ENCODE measurements at regions not wholly inside any gene's neighbourhood (a gene's known extent, or its start where the extent isn't known, plus 50 kb on each side); places are given as distances from the start of the nearest gene placed in this dataset.

DNA sequence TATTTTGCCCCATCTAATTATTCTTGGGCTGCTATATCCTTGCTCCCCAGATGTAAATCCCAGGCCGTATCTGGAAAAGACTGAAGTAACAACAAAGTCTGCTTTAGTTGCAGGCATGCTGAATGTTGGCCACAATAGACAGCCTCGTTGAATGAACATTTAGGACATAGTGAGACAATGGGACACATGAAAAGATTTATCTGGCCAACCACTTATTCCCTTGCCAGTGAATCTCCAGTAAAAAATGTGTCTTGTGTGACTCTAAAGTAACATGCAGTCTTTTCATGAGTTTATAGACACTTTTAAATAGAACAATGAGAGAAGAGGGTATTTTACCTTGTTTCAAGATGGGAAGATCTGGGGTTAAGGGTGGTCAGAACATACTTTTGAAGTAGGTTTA is 60.2 kb upstream of the STXBP6 start:
- in situ Hi-C loops (cut with HindIII; ENCODE audit: extremely low pct_ligation_motif_present, low pct_unique_long_range_greater_than_20kb) (no loop called here), intact Hi-C loops (cut with micrococcal nuclease; ENCODE audit: unreplicated experiment) (no loop called here)
- 0% methylated on average over 2 of the region's 2 CpGs for WGBS (ENCODE audit: low lambda C conversion rate)
- FAIRE-seq: no peak
- Histone ChIP-seq H3K36me3 (replicated peaks in 1 of 2; ENCODE audit: control insufficient read depth in 1 of 2, insufficient read depth in 2 of 2, low read length in 2 of 2) (no peaks in the 10 kb centered on the region), H3K9me3 (ENCODE audit: low read length) (no peaks in the 10 kb centered on the region), H2AFZ (ENCODE audit: low read length) (no peak overlapping the region), H3K27ac (ENCODE audit: extremely low read length, insufficient read depth, low read length) (no peak overlapping the region), H3K4me3 (replicated peaks in 1 of 3; ENCODE audit: insufficient read depth in 1 of 3, low read depth in 2 of 3, low read length in 3 of 3) (no peak overlapping the region), H3K4me2 (ENCODE audit: low read depth, low read length) (no peak overlapping the region), H3K79me2 (ENCODE audit: insufficient read depth, low read length) (no peaks in the 10 kb centered on the region), H4K20me1 (ENCODE audit: insufficient read depth, low read length) (no peaks in the 10 kb centered on the region), H3K4me1 (ENCODE audit: insufficient read depth, low read length) (no peaks in the 10 kb centered on the region), H3K9ac (ENCODE audit: insufficient read depth, low read depth, low read length) (no peak overlapping the region), H3K27me3 (ENCODE audit: control insufficient read depth in 1 of 2, insufficient read depth in 2 of 2, low read length in 2 of 2) (no peaks in the 10 kb centered on the region)
- TF ChIP-seq ZNF570 (CRISPR knock-in tag; IDR thresholded peaks at IDR 0.05; ENCODE audit: borderline replicate concordance) (no peak), NFKB2 (CRISPR knock-in tag; IDR thresholded peaks at IDR 0.05; ENCODE audit: borderline replicate concordance) (no peak), FOSL1 (CRISPR knock-in tag; IDR thresholded peaks at IDR 0.05; ENCODE audit: borderline replicate concordance) (no peak), ZNF124 (CRISPR knock-in tag; IDR thresholded peaks at IDR 0.05) (no peak), MTA3 (CRISPR knock-in tag; IDR thresholded peaks at IDR 0.05) (no peak), MEIS2 (CRISPR knock-in tag; IDR thresholded peaks at IDR 0.05) (no peak), TBL1XR1 (IDR thresholded peaks at IDR 0.05; ENCODE audit: borderline replicate concordance, low read length, partially characterized antibody) (no peak), ZNF737 (CRISPR knock-in tag; IDR thresholded peaks at IDR 0.05; ENCODE audit: borderline replicate concordance) (no peak), HDAC1 (CRISPR knock-in tag; IDR thresholded peaks at IDR 0.05) (no peak), RXRB (CRISPR knock-in tag; IDR thresholded peaks at IDR 0.05; ENCODE audit: borderline replicate concordance) (no peak), HES4 (CRISPR knock-in tag; IDR thresholded peaks at IDR 0.05; ENCODE audit: borderline replicate concordance) (no peak), ZNF326 (CRISPR knock-in tag; IDR thresholded peaks at IDR 0.05; ENCODE audit: borderline replicate concordance) (no peak), HMG20B (CRISPR knock-in tag; conservative IDR thresholded peaks at IDR 0.05) (no peak), PHF20 (CRISPR knock-in tag; IDR thresholded peaks at IDR 0.05) (no peak)
- TF ChIP-seq, protein P1, sequence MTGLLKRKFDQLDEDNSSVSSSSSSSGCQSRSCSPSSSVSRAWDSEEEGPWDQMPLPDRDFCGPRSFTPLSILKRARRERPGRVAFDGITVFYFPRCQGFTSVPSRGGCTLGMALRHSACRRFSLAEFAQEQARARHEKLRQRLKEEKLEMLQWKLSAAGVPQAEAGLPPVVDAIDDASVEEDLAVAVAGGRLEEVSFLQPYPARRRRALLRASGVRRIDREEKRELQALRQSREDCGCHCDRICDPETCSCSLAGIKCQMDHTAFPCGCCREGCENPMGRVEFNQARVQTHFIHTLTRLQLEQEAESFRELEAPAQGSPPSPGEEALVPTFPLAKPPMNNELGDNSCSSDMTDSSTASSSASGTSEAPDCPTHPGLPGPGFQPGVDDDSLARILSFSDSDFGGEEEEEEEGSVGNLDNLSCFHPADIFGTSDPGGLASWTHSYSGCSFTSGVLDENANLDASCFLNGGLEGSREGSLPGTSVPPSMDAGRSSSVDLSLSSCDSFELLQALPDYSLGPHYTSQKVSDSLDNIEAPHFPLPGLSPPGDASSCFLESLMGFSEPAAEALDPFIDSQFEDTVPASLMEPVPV (CRISPR knock-in tag; IDR thresholded peaks at IDR 0.05): no peak
- TF ChIP-seq, protein P2, sequence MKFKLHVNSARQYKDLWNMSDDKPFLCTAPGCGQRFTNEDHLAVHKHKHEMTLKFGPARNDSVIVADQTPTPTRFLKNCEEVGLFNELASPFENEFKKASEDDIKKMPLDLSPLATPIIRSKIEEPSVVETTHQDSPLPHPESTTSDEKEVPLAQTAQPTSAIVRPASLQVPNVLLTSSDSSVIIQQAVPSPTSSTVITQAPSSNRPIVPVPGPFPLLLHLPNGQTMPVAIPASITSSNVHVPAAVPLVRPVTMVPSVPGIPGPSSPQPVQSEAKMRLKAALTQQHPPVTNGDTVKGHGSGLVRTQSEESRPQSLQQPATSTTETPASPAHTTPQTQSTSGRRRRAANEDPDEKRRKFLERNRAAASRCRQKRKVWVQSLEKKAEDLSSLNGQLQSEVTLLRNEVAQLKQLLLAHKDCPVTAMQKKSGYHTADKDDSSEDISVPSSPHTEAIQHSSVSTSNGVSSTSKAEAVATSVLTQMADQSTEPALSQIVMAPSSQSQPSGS (CRISPR knock-in tag; IDR thresholded peaks at IDR 0.05): no peak
- POLR2A ChIA-PET: no interaction called here
- no peak for DNase-seq (ENCODE audit: low spot score)
- BruUV-seq (replicated peaks): no TSS peak
- no peak for ATAC-seq
- CTCF ChIA-PET (ENCODE audit: low intra/inter-chr PET ratio, low total read pairs): no interaction called here

Measured in HepG2 (cell line).